22Rv1 (cell line): ENCODE measurements at regions not wholly inside any gene's neighbourhood (a gene's known extent, or its start where the extent isn't known, plus 50 kb on each side); places are given as distances from the start of the nearest gene placed in this dataset.

ENCODE experiments used
- H3K27ac ChIP-seq: fragments of 450-650 bp; 2 replicates; pipeline ENCODE4 v1.5.1; 2017
- CTCF ChIP-seq: fragments of 450-650 bp; IDR thresholded peaks from 2 replicates; pipeline ENCODE4 v1.5.1; 2017; ENCODE audit warnings: mild to moderate bottlenecking
- ZFX ChIP-seq: fragments of 450-650 bp; IDR thresholded peaks from 2 replicates; pipeline ENCODE4 v1.6.1; 2017; ENCODE audit warnings: antibody characterized with exemption, borderline replicate concordance

DNA sequence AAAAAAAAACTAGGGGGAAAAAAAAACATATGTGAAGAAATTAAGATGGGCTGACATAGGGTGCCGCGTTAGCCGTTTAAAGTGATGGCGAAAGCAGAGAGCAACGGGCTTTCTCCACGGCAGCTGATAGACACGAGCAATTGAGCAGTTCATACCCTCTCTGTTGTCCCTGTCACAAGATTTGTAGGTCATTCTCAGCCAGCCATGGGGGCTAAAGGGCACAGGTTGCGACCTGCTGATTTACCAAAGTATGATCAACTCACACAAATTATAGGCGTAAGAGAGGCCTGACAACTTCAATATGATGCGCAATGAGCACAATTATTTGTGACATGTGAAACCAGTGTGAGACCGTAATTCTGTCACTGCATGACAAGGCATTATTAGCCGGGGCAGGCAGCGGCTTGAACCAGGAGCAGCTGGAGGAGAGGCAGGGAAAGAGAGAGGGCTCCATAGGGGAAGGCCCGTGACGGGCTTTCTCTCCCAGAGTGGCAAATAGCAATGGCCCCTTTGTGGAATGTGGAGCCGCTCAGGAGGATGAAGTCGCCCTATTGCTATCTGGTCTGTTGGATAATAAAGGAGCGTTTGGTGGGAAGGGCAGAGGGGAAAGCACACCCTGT is 195.1 kb upstream of the HABP2 start:
- no peak for TF ChIP-seq CTCF
- no peak for TF ChIP-seq ZFX

DNA sequence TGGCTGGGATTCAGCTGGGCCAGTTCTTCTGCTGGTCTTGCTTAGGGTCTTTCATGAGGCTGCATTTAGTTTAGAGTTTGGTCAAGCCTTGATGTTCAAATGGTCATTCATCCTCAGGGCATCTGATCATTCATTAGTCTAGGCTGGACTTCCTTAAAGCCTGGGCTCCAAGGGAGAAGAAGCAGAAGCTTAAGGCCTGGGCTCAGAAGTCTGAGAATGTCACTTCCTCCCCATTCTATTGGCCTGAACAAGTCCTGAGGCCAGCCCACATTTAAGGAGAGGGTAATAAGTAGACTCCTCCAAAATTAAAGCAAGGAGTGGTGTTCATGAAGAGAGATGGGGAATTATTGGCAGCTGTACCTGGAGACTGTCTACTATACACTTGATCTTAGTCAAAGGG is 193.2 kb upstream of the HABP2 start:
- no peak overlapping the region for H3K27ac ChIP-seq
- TF ChIP-seq ZFX (no peak), CTCF (no peak)

More for the DNA sequence above, 195.1 kb upstream of the HABP2 start:
- H3K27ac ChIP-seq = no peak overlapping the region

DNA sequence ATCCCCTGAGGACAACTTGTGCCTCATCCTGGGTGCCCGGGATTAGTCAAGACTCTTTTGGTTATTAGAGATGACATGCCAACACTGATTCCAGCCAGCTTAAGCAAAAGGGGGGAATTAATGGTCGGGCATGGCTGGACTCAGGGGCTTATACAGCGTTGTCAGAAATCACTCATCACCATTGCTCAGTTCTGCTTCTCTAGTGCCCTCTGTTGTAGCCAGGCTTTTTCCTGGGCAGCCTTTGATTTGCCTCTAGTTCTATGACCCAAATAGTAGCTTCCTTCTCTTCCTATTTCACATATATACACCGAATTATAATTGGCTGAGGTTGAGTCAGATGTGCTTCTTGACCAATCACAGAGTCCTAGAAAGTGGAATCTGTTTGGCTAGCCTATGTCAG is 192.0 kb upstream of the HABP2 start:
- H3K27ac ChIP-seq = no peak overlapping the region
- TF ChIP-seq CTCF (no peak), ZFX (no peak)

DNA sequence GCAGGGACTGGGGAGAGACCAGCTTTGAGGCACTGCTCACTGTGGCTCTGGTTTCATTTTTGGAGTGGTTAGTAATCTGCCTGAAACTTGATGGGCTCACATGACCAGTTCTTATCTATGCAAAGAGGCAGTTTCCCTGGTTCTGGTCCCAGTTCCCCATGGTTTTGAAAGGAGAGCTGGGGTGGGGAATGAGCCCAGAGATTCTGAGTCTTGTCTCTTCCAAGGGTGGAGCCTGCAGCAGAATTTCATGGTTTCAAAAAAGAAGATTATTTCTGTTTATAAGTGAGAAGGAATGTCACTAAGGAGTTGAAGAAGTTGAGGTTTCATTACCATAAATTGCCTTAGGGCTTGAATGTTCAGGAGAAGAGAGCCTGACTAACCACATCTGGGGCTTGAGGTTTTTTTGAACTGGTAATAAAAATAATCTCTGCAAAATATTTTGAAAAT is 190.2 kb upstream of the HABP2 start:
- TF ChIP-seq CTCF (no peak), ZFX (no peak)
- H3K27ac ChIP-seq = no peak overlapping the region

DNA sequence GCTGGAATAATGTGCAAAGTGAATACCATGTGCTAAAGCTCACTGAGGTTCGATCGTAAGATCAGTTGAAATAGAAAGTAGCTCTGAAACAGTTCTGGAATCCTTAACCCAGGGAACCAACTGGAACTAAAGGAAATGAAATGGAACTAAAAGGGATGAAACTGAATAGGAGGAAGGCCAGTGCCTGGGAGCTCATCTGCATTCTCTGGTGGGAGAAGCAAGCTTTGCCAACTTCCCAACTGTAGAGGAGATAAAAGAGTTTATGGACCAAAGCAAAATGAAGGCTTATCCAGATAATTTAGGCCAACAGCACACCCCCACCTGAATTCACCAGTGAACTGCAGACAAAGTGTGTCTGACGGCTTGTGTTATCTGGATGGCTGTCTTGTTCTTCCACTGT is 188.6 kb upstream of the HABP2 start:
- no peak for TF ChIP-seq ZFX
- no peak for TF ChIP-seq CTCF

DNA sequence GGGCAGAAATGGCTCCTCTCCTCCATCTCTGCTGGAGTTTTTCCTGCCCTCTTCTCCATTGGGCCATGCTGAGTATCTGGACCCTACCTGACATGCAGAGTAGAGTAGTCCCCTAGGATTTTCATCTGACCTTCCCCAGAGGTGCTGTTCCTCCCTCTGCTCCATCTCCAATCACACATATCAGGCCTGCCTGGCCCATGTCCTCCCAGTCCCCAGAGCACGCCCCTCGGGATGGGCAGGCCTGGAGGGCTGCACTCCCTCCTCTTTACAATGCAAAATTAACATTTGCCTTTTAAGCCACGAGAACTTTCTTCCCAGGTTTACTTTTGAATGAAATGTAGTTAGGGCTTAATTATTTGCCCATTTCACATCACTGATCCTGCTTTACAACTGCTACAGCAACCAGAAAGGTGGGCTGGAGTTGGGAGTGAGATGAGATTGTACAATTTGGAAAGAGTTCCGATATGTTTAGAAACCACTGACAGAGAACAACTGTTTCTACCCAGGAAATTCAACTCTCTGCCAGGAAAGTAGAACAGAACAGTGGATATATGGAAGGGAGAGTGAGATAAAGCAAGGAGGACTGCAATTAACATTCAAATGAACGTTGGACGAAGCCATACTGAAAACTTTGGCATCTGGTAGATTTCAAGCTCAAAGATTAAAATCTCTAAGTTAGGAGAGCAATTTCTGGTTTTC is 184.0 kb upstream of the HABP2 start:
- TF ChIP-seq ZFX = no peak
- no peak for TF ChIP-seq CTCF
- H3K27ac ChIP-seq = no peak overlapping the region

More for the DNA sequence above, 188.6 kb upstream of the HABP2 start:
- no peak overlapping the region for H3K27ac ChIP-seq

DNA sequence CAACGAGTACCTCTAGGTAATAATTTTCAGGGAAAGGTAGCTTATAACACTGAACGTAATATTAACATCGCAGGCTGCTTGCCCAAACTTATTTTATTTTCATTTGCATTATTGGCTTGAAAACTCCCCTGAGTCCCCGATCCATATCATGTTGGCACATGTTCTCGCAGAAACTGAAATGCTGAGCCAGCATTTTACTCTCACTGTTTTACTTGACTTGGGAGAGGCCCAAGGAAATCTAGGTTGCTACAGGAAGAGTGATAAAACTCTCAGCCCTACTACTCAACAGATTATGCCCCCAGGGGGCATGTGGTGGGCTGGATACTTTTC is 183.5 kb upstream of the HABP2 start:
- no peak overlapping the region for H3K27ac ChIP-seq
- TF ChIP-seq ZFX = no peak

- H3K27ac ChIP-seq = no peak overlapping the region
- no peak for TF ChIP-seq CTCF
- no peak for TF ChIP-seq ZFX
These were observed 176.4 kb upstream of the HABP2 start for GRCh38 chr10:113376428-113376827.
